Ishikawa (cell line): ENCODE measurements at regions not wholly inside any gene's neighbourhood (a gene's known extent, or its start where the extent isn't known, plus 50 kb on each side); places are given as distances from the start of the nearest gene placed in this dataset.

ENCODE experiments used
- CEBPB ChIP-seq: IDR thresholded peaks from 2 replicates; pipeline ENCODE4 v1.6.1; 2012
- CREB1 ChIP-seq: IDR thresholded peaks from 2 replicates; pipeline ENCODE4 v1.6.1; 2012; ENCODE audit warnings: low read depth
- EGR1 ChIP-seq: IDR thresholded peaks from 2 replicates; pipeline ENCODE4 v1.6.1; 2012
- EP300 ChIP-seq: IDR thresholded peaks from 2 replicates; pipeline ENCODE4 v1.6.1; 2012; ENCODE audit warnings: borderline replicate concordance
- FOXM1 ChIP-seq: IDR thresholded peaks from 2 replicates; pipeline ENCODE4 v1.6.1; 2012; ENCODE audit warnings: low read depth, borderline replicate concordance
- NFIC ChIP-seq: IDR thresholded peaks from 2 replicates; pipeline ENCODE4 v1.6.1; 2012
- RAD21 ChIP-seq: IDR thresholded peaks from 2 replicates; pipeline ENCODE4 v1.6.1; 2012; ENCODE audit warnings: low read depth
- TAF1 ChIP-seq: IDR thresholded peaks from 2 replicates; pipeline ENCODE4 v1.6.1; 2012; ENCODE audit warnings: low read depth, mild to moderate bottlenecking
- TCF12 ChIP-seq: IDR thresholded peaks from 2 replicates; pipeline ENCODE4 v1.6.1; 2012; ENCODE audit warnings: low read depth
- TEAD4 ChIP-seq: IDR thresholded peaks from 2 replicates; pipeline ENCODE4 v1.6.1; 2012
- YY1 ChIP-seq: IDR thresholded peaks from 2 replicates; pipeline ENCODE4 v1.6.1; 2012; ENCODE audit warnings: low read depth
- ZBTB7A ChIP-seq: IDR thresholded peaks from 2 replicates; pipeline ENCODE4 v1.6.1; 2012; ENCODE audit warnings: low read depth
- TF ChIP-seq, protein P1 (sequence below): IDR thresholded peaks from 2 replicates; pipeline ENCODE4 v1.6.1; 2012; ENCODE audit warnings: low read depth, mild to moderate bottlenecking
- TF ChIP-seq, protein P2 (sequence below): IDR thresholded peaks from 2 replicates; pipeline ENCODE4 v1.6.1; 2012

DNA sequence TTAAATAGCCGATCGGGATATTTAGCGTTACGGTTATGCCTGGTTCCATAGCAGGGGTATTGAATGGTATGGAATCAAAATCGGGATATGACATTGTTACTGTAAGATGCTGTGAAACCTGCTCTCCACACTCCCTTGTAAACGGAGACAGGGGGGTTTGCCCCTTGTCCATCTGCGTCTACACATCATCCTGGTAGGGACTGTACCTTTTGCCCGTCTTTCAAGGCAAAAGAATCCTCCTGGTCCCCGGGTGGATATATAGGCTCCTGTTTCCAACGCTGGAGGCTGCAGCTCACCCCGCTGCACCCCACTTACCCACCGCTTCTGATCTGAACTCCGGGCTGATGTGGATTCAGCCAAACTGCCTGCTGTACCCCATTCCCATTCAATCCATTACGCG, 189.1 kb downstream of the SHOX start:
- TF ChIP-seq, protein P1, sequence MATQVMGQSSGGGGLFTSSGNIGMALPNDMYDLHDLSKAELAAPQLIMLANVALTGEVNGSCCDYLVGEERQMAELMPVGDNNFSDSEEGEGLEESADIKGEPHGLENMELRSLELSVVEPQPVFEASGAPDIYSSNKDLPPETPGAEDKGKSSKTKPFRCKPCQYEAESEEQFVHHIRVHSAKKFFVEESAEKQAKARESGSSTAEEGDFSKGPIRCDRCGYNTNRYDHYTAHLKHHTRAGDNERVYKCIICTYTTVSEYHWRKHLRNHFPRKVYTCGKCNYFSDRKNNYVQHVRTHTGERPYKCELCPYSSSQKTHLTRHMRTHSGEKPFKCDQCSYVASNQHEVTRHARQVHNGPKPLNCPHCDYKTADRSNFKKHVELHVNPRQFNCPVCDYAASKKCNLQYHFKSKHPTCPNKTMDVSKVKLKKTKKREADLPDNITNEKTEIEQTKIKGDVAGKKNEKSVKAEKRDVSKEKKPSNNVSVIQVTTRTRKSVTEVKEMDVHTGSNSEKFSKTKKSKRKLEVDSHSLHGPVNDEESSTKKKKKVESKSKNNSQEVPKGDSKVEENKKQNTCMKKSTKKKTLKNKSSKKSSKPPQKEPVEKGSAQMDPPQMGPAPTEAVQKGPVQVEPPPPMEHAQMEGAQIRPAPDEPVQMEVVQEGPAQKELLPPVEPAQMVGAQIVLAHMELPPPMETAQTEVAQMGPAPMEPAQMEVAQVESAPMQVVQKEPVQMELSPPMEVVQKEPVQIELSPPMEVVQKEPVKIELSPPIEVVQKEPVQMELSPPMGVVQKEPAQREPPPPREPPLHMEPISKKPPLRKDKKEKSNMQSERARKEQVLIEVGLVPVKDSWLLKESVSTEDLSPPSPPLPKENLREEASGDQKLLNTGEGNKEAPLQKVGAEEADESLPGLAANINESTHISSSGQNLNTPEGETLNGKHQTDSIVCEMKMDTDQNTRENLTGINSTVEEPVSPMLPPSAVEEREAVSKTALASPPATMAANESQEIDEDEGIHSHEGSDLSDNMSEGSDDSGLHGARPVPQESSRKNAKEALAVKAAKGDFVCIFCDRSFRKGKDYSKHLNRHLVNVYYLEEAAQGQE: no peak
- TF ChIP-seq NFIC (no peak), YY1 (no peak), RAD21 (no peak), EP300 (no peak), TAF1 (no peak), ZBTB7A (no peak), CREB1 (no peak), FOXM1 (no peak), CEBPB (no peak), EGR1 (no peak), TCF12 (no peak), TEAD4 (no peak)
- TF ChIP-seq, protein P2, sequence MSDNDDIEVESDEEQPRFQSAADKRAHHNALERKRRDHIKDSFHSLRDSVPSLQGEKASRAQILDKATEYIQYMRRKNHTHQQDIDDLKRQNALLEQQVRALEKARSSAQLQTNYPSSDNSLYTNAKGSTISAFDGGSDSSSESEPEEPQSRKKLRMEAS: no peak
